Mesenchymal stem cell (in vitro differentiated cells and primary cell): ENCODE measurements at regions not wholly inside any gene's neighbourhood (a gene's known extent, or its start where the extent isn't known, plus 50 kb on each side); places are given as distances from the start of the nearest gene placed in this dataset.

Experiments
- DNase-seq: peaks from one replicate; pipeline ENCODE4 v3.0.0-alpha.2; 2013
- H2AFZ ChIP-seq: one replicate; pipeline ENCODE4 v1.6.1; 2013; ENCODE audit warnings: low read depth, mild to moderate bottlenecking, control low read depth, inconsistent platforms, low read length, moderate library complexity
- H2AK5ac ChIP-seq: 2 replicates; pipeline ENCODE4 v1.6.1; 2013; ENCODE audit warnings: low read length, moderate library complexity, mild to moderate bottlenecking, inconsistent platforms; ENCODE audit not compliant: severe bottlenecking
- H2BK120ac ChIP-seq: one replicate; pipeline ENCODE4 v1.6.1; 2013; ENCODE audit warnings: low read depth, mild to moderate bottlenecking, inconsistent platforms, low read length, moderate library complexity
- H2BK12ac ChIP-seq, 2 experiments: one replicate each; pipeline ENCODE4 v1.6.1; 2013; ENCODE audit warnings: inconsistent platforms in 2 of 2, low read length in 2 of 2, mild to moderate bottlenecking in 2 of 2, moderate library complexity in 2 of 2, control low read depth in 1 of 2
- H2BK15ac ChIP-seq: one replicate; pipeline ENCODE4 v1.6.1; 2013; ENCODE audit warnings: mild to moderate bottlenecking, low read depth, inconsistent platforms; ENCODE audit not compliant: poor library complexity, severe bottlenecking
- H2BK5ac ChIP-seq: 2 replicates; pipeline ENCODE4 v1.6.1; 2013; ENCODE audit warnings: low read depth, mild to moderate bottlenecking, low read length, control low read depth, inconsistent platforms; ENCODE audit not compliant: poor library complexity, severe bottlenecking
- H3K14ac ChIP-seq, 2 experiments: one replicate each; pipeline ENCODE4 v1.6.1; 2013; ENCODE audit warnings: inconsistent platforms in 2 of 2, low read length in 2 of 2, control low read depth in 1 of 2, mild to moderate bottlenecking in 1 of 2, moderate library complexity in 1 of 2
- H3K18ac ChIP-seq, 2 experiments: one replicate each; pipeline ENCODE4 v1.6.1; 2013; ENCODE audit warnings: inconsistent platforms in 2 of 2, low read length in 2 of 2, control low read depth in 1 of 2, low read depth in 1 of 2, mild to moderate bottlenecking in 1 of 2
- H3K23ac ChIP-seq, 2 experiments: one replicate each; pipeline ENCODE4 v1.6.1; 2013; ENCODE audit warnings: inconsistent platforms in 2 of 2, low read length in 2 of 2, mild to moderate bottlenecking in 2 of 2, moderate library complexity in 2 of 2, control low read depth in 1 of 2
- H3K27ac ChIP-seq: 2 replicates; pipeline ENCODE4 v1.5.1; 2013; ENCODE audit warnings: mild to moderate bottlenecking, moderate library complexity, low read length, control low read depth, inconsistent platforms; ENCODE audit not compliant: poor library complexity, severe bottlenecking
- H3K27me3 ChIP-seq, 2 experiments: 2 replicates each; pipeline versions ENCODE4 v1.6.1 to v1.7.0; 2013; ENCODE audit warnings: low read length in 2 of 2, mild to moderate bottlenecking in 2 of 2, moderate library complexity in 2 of 2, control low read depth in 1 of 2, inconsistent platforms in 1 of 2; ENCODE audit not compliant: control insufficient read depth in 1 of 2, insufficient read depth in 1 of 2
- H3K36me3 ChIP-seq, 2 experiments: 2 replicates each; pipeline versions ENCODE4 v1.6.1 to v1.7.0; 2013; ENCODE audit warnings: low read length in 2 of 2, control low read depth in 1 of 2, inconsistent platforms in 1 of 2, low read depth in 1 of 2, mild to moderate bottlenecking in 1 of 2; ENCODE audit not compliant: insufficient read depth in 2 of 2, control insufficient read depth in 1 of 2
- H3K4ac ChIP-seq, 2 experiments: one replicate each; pipeline ENCODE4 v1.6.1; 2013; ENCODE audit warnings: inconsistent platforms in 2 of 2, low read length in 2 of 2, mild to moderate bottlenecking in 2 of 2, moderate library complexity in 2 of 2, control low read depth in 1 of 2, low read depth in 1 of 2
- H3K4me1 ChIP-seq: 2 replicates; pipeline ENCODE4 v1.6.1; 2013; ENCODE audit warnings: low read depth, low read length, control low read depth; ENCODE audit not compliant: control insufficient read depth, insufficient read depth
- H3K4me2 ChIP-seq: 2 replicates; pipeline ENCODE4 v1.6.1; 2013; ENCODE audit warnings: low read length, mild to moderate bottlenecking, inconsistent platforms; ENCODE audit not compliant: poor library complexity, severe bottlenecking
- H3K4me3 ChIP-seq, 2 experiments: 2 replicates each; pipeline versions ENCODE4 v1.5.1 to v1.7.0; 2013; ENCODE audit warnings: low read length in 2 of 2, mild to moderate bottlenecking in 2 of 2, control low read depth in 1 of 2, low read depth in 1 of 2; ENCODE audit not compliant: insufficient read depth in 1 of 2
- H3K79me1 ChIP-seq: replicated peaks from 2 replicates; pipeline ENCODE4 v1.6.1; 2013; ENCODE audit warnings: mild to moderate bottlenecking, control low read depth, low read length, inconsistent platforms; ENCODE audit not compliant: poor library complexity, severe bottlenecking
- H3K9ac ChIP-seq: 2 replicates; pipeline ENCODE4 v1.7.0; 2013; ENCODE audit warnings: mild to moderate bottlenecking, low read length, moderate library complexity
- H3K9me3 ChIP-seq: 2 replicates; pipeline ENCODE4 v1.7.0; 2013; ENCODE audit warnings: mild to moderate bottlenecking, low read length; ENCODE audit not compliant: control insufficient read depth
- H4K8ac ChIP-seq: one replicate; pipeline ENCODE4 v1.6.1; 2013; ENCODE audit warnings: inconsistent platforms, mild to moderate bottlenecking, low read length, moderate library complexity
- H4K91ac ChIP-seq: one replicate; pipeline ENCODE4 v1.6.1; 2013; ENCODE audit warnings: mild to moderate bottlenecking, low read length, inconsistent platforms
- WGBS: methylation state at CpG from one replicate; pipeline ENCODE4 v1.1.7; 2013; ENCODE audit warnings: mixed read lengths; 5-methylcytosine and 5-hydroxymethylcytosine counted together

DNA sequence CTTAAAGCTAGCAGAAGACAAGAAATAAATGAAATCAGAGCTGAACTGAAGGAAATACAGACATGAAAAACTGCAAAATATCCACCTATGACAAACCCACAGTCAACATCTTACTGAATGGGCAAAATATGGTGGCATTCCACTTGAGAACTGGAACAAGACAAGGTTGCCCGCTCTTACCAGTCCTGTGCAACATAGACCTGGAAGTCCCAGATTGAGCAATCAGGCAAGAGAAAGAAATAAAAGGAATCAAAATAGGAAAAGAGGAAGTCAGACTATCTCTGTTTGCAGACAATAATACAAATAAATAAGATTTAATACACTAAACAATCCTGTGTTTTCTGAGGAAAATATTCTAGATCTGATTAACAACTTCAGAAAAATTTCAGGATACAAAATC is 570.5 kb upstream of the SEMA3D start:
- no peak overlapping the region for H2BK12ac ChIP-seq
- no peak overlapping the region for H3K14ac ChIP-seq
- no peak overlapping the region for H3K23ac ChIP-seq
- no peak overlapping the region for H4K91ac ChIP-seq
- H3K4me1 ChIP-seq = no peaks in the 10 kb centered on the region
- DNase-seq = no peak
- no peak overlapping the region for H3K18ac ChIP-seq
- H2BK15ac ChIP-seq = no peak overlapping the region
- no peak overlapping the region for H3K4me2 ChIP-seq
- no peak overlapping the region for H3K4ac ChIP-seq
- no peak overlapping the region for H2AK5ac ChIP-seq
- H2BK120ac ChIP-seq = no peak overlapping the region
- no peaks in the 10 kb centered on the region for H3K36me3 ChIP-seq
- 89% methylated on average over 1 of the region's 1 CpG for WGBS
- H3K27me3 ChIP-seq = no peaks in the 10 kb centered on the region
- no peaks in the 10 kb centered on the region for H3K79me1 ChIP-seq
- no peak overlapping the region for H3K9ac ChIP-seq
- no peak overlapping the region for H3K27ac ChIP-seq
- H3K4me3 ChIP-seq = no peak overlapping the region
- no peak overlapping the region for H2AFZ ChIP-seq
- no peak overlapping the region for H4K8ac ChIP-seq
- peaks cover 4% of the 10 kb centered on the region for H3K9me3 ChIP-seq
- no peak overlapping the region for H2BK5ac ChIP-seq

GRCh38 chr7:85750454-85750949 is 563.6 kb upstream of the SEMA3D start:
- Histone ChIP-seq H3K4me3 (no peak overlapping the region), H3K4me2 (no peak overlapping the region), H2AFZ (no peak overlapping the region), H3K23ac (no peak overlapping the region), H2BK15ac (peak overlapping the region; percentile 54), H3K18ac (no peak overlapping the region), H2BK5ac (no peak overlapping the region), H3K14ac (no peak overlapping the region), H3K36me3 (peaks cover 0 to 3% of the 10 kb centered on the region in 2 experiments), H3K27me3 (no peaks in the 10 kb centered on the region), H4K8ac (no peak overlapping the region), H3K27ac (no peak overlapping the region), H3K4ac (peak overlapping the region in 1 of 2 experiments; percentile 2), H2BK12ac (no peak overlapping the region), H2AK5ac (no peak overlapping the region), H4K91ac (no peak overlapping the region), H3K9ac (no peak overlapping the region), H3K79me1 (no peaks in the 10 kb centered on the region), H3K4me1 (peaks cover 2% of the 10 kb centered on the region), H2BK120ac (no peak overlapping the region), H3K9me3 (peaks cover 15% of the 10 kb centered on the region)
- 18% methylated on average over 14 of the region's 14 CpGs for WGBS
- DNase-seq = peak; percentile 57

- H2BK5ac ChIP-seq = no peak overlapping the region
- no peak overlapping the region for H3K27ac ChIP-seq
- 71% methylated on average over 12 of the region's 13 CpGs for WGBS
- H3K23ac ChIP-seq = no peak overlapping the region
- H4K8ac ChIP-seq = peak overlapping the region; percentile 30
- no peak overlapping the region for H2AFZ ChIP-seq
- DNase-seq = no peak
- H2BK15ac ChIP-seq = peak overlapping the region; percentile 54
- H3K18ac ChIP-seq = no peak overlapping the region
- H3K14ac ChIP-seq = no peak overlapping the region
- no peak overlapping the region for H2BK120ac ChIP-seq
- peaks cover 0 to 3% of the 10 kb centered on the region in 2 experiments for H3K36me3 ChIP-seq
- H4K91ac ChIP-seq = no peak overlapping the region
- peaks cover 19% of the 10 kb centered on the region for H3K9me3 ChIP-seq
- no peak overlapping the region for H3K4me2 ChIP-seq
- H3K79me1 ChIP-seq = no peaks in the 10 kb centered on the region
- H2BK12ac ChIP-seq = no peak overlapping the region
- no peak overlapping the region for H2AK5ac ChIP-seq
- no peak overlapping the region for H3K4me3 ChIP-seq
- H3K4me1 ChIP-seq = peaks cover 2% of the 10 kb centered on the region
- no peaks in the 10 kb centered on the region for H3K27me3 ChIP-seq
- H3K9ac ChIP-seq = no peak overlapping the region
- peak overlapping the region in 1 of 2 experiments; percentile 2 for H3K4ac ChIP-seq
Observed at GRCh38 chr7:85749696-85750453, 563.0 kb upstream of the SEMA3D start.

GRCh38 chr7:85748861-85749260 is 562.0 kb upstream of the SEMA3D start:
- Histone ChIP-seq H2BK5ac (no peak overlapping the region), H3K18ac (no peak overlapping the region), H3K4me2 (no peak overlapping the region), H2AK5ac (no peak overlapping the region), H3K9ac (no peak overlapping the region), H3K36me3 (peaks cover 0 to 3% of the 10 kb centered on the region in 2 experiments), H4K8ac (no peak overlapping the region), H2AFZ (no peak overlapping the region), H2BK12ac (no peak overlapping the region), H3K27ac (no peak overlapping the region), H3K4ac (no peak overlapping the region), H2BK120ac (no peak overlapping the region), H3K9me3 (peaks cover 27% of the 10 kb centered on the region), H3K79me1 (no peaks in the 10 kb centered on the region), H2BK15ac (no peak overlapping the region), H3K4me1 (peaks cover 2% of the 10 kb centered on the region), H4K91ac (no peak overlapping the region), H3K27me3 (no peaks in the 10 kb centered on the region), H3K23ac (no peak overlapping the region), H3K14ac (no peak overlapping the region), H3K4me3 (no peak overlapping the region)
- DNase-seq = no peak
- 95% methylated on average over 3 of the region's 3 CpGs for WGBS
